WI38 (cell line): ENCODE measurements at regions not wholly inside any gene's neighbourhood (a gene's known extent, or its start where the extent isn't known, plus 50 kb on each side); places are given as distances from the start of the nearest gene placed in this dataset.

Source experiments
- H3K4me3 ChIP-seq: 2 replicates; pipeline ENCODE4 v1.5.1; 2011; ENCODE audit warnings: low read depth, mild to moderate bottlenecking, control low read depth, low read length
- TF ChIP-seq, protein P1 (sequence below): IDR thresholded peaks from 2 replicates; pipeline ENCODE4 v1.5.1; 2012; ENCODE audit warnings: low read depth, mild to moderate bottlenecking, control low read depth, low read length

DNA sequence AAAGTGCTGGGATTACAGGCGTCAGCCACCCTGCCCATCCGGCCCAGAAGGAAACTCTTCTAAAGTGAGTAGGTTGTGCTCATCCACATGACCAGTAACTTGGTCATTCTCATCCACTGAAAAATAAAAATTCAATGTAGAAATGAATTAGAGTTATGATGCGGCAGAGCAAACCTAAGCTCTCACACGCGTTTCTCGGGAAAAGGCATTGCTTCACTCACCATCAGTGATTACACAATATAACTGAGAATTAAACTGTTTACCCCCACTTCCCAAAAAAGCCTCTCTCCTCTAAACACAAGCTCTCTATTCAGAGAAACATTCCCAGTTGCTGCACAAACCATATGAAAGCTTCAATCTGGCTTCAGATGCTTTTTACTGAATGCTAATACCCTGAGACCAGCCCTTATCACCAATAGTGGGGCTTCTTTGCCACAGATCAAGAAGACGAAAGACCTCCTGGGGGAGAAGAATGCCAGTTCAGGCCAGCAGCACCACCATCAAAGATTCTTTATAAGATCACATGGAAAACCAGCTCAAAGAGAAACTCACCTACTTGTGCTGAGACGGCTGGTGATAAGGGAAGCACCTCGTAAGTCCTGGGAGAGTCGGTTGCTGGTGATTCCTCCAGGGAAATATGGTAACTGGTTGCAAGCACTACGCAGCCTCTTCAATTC lies 121.5 kb upstream of the SFSWAP start:
- H3K4me3 ChIP-seq = no peak overlapping the region
- TF ChIP-seq, protein P1, sequence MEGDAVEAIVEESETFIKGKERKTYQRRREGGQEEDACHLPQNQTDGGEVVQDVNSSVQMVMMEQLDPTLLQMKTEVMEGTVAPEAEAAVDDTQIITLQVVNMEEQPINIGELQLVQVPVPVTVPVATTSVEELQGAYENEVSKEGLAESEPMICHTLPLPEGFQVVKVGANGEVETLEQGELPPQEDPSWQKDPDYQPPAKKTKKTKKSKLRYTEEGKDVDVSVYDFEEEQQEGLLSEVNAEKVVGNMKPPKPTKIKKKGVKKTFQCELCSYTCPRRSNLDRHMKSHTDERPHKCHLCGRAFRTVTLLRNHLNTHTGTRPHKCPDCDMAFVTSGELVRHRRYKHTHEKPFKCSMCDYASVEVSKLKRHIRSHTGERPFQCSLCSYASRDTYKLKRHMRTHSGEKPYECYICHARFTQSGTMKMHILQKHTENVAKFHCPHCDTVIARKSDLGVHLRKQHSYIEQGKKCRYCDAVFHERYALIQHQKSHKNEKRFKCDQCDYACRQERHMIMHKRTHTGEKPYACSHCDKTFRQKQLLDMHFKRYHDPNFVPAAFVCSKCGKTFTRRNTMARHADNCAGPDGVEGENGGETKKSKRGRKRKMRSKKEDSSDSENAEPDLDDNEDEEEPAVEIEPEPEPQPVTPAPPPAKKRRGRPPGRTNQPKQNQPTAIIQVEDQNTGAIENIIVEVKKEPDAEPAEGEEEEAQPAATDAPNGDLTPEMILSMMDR = no peak

DNA sequence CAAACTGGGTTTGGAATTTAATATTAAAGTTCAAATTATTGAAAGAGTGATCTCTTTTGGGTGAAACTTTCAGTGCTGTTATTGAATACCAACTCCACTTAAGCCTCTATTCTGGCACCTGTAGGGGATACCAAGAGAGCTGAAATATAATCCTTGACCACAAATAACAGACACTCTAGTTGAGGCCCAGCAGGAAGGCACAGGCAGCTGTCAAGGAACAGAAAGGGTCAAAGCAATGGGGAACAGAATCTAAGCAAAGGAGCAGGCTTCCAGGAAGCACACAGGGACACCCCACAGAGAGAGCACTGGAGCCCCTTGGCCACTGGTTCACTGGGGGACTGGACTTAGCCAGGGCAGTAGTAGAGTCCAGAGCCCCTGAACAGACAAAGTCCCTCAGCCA lies 120.9 kb upstream of the SFSWAP start:
- TF ChIP-seq, protein P1 = no peak
- no peak overlapping the region for H3K4me3 ChIP-seq

- H3K4me3 ChIP-seq = no peak overlapping the region
- TF ChIP-seq, protein P1 = no peak
Observed at GRCh38 chr12:131591136-131591535, 119.8 kb upstream of the SFSWAP start.

DNA sequence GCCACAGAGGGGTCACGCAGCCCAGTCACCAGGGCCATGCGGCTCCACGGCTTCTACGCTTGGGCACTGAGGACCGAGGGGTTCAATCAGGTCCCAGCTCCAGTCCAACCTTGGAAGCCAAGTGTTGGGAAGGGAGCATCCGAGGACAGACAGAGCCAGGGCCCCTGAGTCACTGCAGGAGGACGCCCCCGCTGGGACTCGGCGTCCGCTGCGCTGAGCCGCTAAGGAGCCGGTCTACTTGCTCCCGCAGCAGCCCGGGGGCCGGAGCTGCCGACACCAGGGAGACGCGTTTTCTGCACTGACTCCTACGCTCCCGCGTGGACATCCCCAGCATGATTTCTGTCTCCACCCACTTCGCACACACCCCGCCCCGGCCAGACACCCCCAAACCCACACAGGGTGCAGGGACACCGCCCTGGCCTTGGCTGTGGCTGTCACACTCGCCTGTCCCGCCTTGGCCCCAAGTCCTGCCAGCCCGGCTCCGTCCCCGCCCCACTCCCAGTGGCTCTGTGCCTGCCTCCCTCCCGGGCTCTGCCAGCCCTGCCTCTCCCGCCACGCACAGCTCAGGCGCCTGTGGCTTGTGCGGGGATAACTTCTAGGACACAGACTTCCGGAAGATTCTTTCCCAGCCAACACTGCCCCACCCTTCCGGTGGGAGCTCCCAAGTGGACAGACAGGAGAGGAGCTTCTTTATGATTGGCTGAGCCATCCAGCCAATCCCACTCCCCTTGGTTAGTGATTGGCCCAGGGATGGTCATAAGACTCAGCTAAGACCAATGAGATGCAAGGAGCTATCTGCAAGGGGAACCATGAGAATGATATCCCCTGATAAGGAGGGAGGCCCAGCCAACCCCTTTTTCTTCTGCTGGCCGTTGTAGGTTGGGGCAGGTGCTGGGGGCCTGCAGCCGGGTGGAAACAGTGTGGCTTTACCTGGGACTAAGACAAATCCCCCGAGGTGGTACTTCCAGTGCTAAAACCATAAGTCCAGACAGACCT lies 118.9 kb upstream of the SFSWAP start:
- TF ChIP-seq, protein P1 = no peak

GRCh38 chr12:131592972-131593371 lies 117.9 kb upstream of the SFSWAP start:
- TF ChIP-seq, protein P1 = no peak
- no peak overlapping the region for H3K4me3 ChIP-seq

More for the DNA sequence above, 118.9 kb upstream of the SFSWAP start:
- no peak overlapping the region for H3K4me3 ChIP-seq

GRCh38 chr12:131593406-131593805 lies 117.5 kb upstream of the SFSWAP start:
- TF ChIP-seq, protein P1 = no peak
- no peak overlapping the region for H3K4me3 ChIP-seq

- TF ChIP-seq, protein P1 = no peak
Observed at GRCh38 chr12:131596115-131596514, 114.8 kb upstream of the SFSWAP start.

More at GRCh38 chr12:131596115-131596514, 114.8 kb upstream of the SFSWAP start:
- H3K4me3 ChIP-seq = no peak overlapping the region
